Right lobe of liver (tissue), 4 donors: ENCODE measurements at regions not wholly inside any gene's neighbourhood (a gene's known extent, or its start where the extent isn't known, plus 50 kb on each side); places are given as distances from the start of the nearest gene placed in this dataset.

Experiments used
- POLR2A ChIP-seq: fragments of 450-650 bp; IDR thresholded peaks from one replicate; pipeline ENCODE4 v1.6.1; 2017; ENCODE audit warnings: antibody characterized with exemption, mild to moderate bottlenecking
- TF ChIP-seq, protein P1 (sequence below), 4 donors: fragments of 200-600 bp in 3 of 4; fragments of 450-650 bp in 1 of 4; IDR thresholded peaks; one replicate each; pipeline versions ENCODE4 v1.5.1 to v1.8.0; 2016 to 2022; ENCODE audit warnings: antibody characterized with exemption in 4 of 4, mild to moderate bottlenecking in 2 of 4
- donor health status: DM: no; HTN: no; CAD: no.
- donor health status: DM: no; HTN: no; CAD: no.
- donor health status: DM: no; HTN: yes; CAD: no.

DNA sequence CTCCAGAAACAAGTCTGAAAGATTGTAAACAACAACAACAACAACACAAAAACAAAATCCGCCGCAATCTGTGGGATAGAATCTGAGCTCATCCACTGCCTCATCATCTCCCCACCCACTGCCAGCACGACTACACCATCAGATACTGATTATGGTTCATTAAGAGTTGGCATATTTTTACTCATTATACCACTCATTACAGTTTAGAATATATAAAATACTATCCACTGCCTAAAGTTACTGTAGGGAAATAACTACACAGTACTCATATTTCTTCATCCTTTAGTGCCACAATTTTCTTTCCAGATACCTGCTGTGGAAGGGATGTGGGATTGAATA, 152.5 kb upstream of the PEX5L start:
- TF ChIP-seq, protein P1, sequence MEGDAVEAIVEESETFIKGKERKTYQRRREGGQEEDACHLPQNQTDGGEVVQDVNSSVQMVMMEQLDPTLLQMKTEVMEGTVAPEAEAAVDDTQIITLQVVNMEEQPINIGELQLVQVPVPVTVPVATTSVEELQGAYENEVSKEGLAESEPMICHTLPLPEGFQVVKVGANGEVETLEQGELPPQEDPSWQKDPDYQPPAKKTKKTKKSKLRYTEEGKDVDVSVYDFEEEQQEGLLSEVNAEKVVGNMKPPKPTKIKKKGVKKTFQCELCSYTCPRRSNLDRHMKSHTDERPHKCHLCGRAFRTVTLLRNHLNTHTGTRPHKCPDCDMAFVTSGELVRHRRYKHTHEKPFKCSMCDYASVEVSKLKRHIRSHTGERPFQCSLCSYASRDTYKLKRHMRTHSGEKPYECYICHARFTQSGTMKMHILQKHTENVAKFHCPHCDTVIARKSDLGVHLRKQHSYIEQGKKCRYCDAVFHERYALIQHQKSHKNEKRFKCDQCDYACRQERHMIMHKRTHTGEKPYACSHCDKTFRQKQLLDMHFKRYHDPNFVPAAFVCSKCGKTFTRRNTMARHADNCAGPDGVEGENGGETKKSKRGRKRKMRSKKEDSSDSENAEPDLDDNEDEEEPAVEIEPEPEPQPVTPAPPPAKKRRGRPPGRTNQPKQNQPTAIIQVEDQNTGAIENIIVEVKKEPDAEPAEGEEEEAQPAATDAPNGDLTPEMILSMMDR (IDR thresholded peaks at IDR 0.05): no peak
- TF ChIP-seq POLR2A: no peak
